Sigmoid colon (tissue), 4 donors: ENCODE measurements at regions not wholly inside any gene's neighbourhood (a gene's known extent, or its start where the extent isn't known, plus 50 kb on each side); places are given as distances from the start of the nearest gene placed in this dataset.

ENCODE experiments used
- EP300 ChIP-seq, 4 donors: sonication (generic); formaldehyde crosslinking; IDR thresholded peaks; one replicate each; pipeline ENCODE4 v1.6.1; 2017; ENCODE audit warnings: antibody characterized with exemption in 4 of 4
- POLR2A ChIP-seq, 2 donors: fragments of 450-650 bp; IDR thresholded peaks; one replicate each; pipeline ENCODE4 v1.6.1; 2016; ENCODE audit warnings: antibody characterized with exemption in 2 of 2, mild to moderate bottlenecking in 2 of 2, moderate library complexity in 2 of 2
- POLR2AphosphoS5 ChIP-seq, 4 donors: sonication (generic); formaldehyde crosslinking; IDR thresholded peaks; one replicate each; pipeline ENCODE4 v1.6.1; 2017; ENCODE audit warnings: antibody characterized with exemption in 4 of 4
- TF ChIP-seq, protein P1 (sequence below), 4 experiments: fragments of 450-650 bp in 3 of 4; fragments of 200-600 bp in 1 of 4; IDR thresholded peaks; one replicate each; pipeline ENCODE4 v1.5.1; 2016 to 2019; ENCODE audit warnings: antibody characterized with exemption in 4 of 4, mild to moderate bottlenecking in 3 of 4, moderate library complexity in 2 of 4

DNA sequence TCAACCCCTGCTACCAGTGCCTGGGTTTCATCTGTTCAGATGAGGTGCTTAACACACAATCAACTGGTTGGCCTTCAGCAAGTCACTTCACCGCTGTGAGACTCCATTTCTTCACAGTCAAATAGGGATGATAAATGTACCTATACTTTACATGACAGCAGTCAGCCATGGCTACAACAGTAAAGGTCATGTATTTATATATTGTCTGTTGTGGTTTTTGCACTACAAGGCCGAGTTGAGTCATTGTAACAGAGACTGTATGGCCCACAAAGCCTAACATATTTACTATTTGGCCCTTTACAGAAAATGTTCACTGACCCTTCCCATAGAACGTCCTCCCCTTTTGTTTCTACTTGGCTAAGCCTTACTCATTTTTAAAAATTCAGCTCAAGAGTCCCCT lies 404.6 kb upstream of the F9 start:
- TF ChIP-seq, protein P1, sequence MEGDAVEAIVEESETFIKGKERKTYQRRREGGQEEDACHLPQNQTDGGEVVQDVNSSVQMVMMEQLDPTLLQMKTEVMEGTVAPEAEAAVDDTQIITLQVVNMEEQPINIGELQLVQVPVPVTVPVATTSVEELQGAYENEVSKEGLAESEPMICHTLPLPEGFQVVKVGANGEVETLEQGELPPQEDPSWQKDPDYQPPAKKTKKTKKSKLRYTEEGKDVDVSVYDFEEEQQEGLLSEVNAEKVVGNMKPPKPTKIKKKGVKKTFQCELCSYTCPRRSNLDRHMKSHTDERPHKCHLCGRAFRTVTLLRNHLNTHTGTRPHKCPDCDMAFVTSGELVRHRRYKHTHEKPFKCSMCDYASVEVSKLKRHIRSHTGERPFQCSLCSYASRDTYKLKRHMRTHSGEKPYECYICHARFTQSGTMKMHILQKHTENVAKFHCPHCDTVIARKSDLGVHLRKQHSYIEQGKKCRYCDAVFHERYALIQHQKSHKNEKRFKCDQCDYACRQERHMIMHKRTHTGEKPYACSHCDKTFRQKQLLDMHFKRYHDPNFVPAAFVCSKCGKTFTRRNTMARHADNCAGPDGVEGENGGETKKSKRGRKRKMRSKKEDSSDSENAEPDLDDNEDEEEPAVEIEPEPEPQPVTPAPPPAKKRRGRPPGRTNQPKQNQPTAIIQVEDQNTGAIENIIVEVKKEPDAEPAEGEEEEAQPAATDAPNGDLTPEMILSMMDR (IDR thresholded peaks at IDR 0.05): no peak
- no peak for TF ChIP-seq EP300 (IDR thresholded peaks at IDR 0.05)
- TF ChIP-seq POLR2AphosphoS5 (IDR thresholded peaks at IDR 0.05): no peak
- no peak for TF ChIP-seq POLR2A (IDR thresholded peaks at IDR 0.05)
